ENCODE measurements at regions not wholly inside any gene's neighbourhood (a gene's known extent, or its start where the extent isn't known, plus 50 kb on each side); places are given as distances from the start of the nearest gene placed in this dataset.

DNA sequence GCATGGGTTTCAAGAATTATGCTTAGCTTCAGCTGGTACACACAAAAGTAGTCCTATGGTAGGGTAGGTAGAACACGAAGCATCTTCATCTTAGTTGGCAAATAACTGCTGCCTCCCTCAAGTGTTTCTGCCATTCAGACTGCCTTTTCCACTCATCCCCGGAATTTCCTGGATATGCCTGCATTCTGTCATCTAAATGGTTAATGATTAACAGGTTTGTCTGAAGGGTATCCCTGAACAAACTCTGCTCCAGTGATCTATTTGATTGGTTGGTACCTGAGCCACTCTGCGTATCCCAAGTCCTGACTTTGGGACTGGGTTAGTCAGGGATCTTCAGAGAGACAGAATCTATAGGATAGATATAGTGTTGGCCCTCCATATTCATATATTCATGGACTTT lies 272.3 kb upstream of the RAG2 start:
- DNase-seq (ENCODE audit: insufficient read length, low spot score, missing footprints), result no peak

DNA sequence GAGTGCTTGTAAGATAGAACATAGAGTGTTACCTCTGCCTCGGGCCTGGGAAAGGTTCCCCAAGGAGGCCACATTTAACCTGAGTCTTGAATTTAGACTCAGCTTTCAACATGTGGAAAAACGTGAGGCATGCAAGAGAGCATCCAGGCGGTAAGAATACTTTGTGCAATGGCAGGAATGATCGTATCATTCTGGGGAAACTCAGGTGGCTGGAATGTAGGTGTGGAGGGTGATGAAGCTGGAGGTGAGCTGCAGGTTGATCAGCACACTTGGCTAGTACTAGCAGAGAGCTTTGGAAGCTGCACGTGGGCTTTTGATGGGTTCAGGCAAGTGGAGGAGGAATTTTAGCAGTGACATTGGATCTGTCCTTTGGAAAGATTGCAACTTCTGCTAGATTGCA lies 270.3 kb upstream of the RAG2 start:
- DNase-seq (ENCODE audit: insufficient read length, low spot score, missing footprints), result no peak
- no peaks in the 10 kb centered on the region for H3K36me3 ChIP-seq (ENCODE audit: insufficient read depth, low read length)
- H3K9me3 ChIP-seq (ENCODE audit: low read depth, low read length), result no peaks in the 10 kb centered on the region
- H3K4me1 ChIP-seq (ENCODE audit: insufficient read depth, low read length), result no peaks in the 10 kb centered on the region
- H3K27me3 ChIP-seq (ENCODE audit: insufficient read depth, low read length), result no peaks in the 10 kb centered on the region
- H3K4me2 ChIP-seq (ENCODE audit: insufficient read depth, low read length), result no peak overlapping the region
- no peaks in the 10 kb centered on the region for H3K79me2 ChIP-seq (ENCODE audit: insufficient read depth, low read length)
- no peaks in the 10 kb centered on the region for H4K20me1 ChIP-seq (ENCODE audit: insufficient read depth, low read length)
- no peak overlapping the region for H2AFZ ChIP-seq (ENCODE audit: low read length)
- no peak overlapping the region for H3K27ac ChIP-seq (ENCODE audit: low read depth, low read length)
- TF ChIP-seq, protein P1, sequence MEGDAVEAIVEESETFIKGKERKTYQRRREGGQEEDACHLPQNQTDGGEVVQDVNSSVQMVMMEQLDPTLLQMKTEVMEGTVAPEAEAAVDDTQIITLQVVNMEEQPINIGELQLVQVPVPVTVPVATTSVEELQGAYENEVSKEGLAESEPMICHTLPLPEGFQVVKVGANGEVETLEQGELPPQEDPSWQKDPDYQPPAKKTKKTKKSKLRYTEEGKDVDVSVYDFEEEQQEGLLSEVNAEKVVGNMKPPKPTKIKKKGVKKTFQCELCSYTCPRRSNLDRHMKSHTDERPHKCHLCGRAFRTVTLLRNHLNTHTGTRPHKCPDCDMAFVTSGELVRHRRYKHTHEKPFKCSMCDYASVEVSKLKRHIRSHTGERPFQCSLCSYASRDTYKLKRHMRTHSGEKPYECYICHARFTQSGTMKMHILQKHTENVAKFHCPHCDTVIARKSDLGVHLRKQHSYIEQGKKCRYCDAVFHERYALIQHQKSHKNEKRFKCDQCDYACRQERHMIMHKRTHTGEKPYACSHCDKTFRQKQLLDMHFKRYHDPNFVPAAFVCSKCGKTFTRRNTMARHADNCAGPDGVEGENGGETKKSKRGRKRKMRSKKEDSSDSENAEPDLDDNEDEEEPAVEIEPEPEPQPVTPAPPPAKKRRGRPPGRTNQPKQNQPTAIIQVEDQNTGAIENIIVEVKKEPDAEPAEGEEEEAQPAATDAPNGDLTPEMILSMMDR (IDR thresholded peaks at IDR 0.05; ENCODE audit: extremely low read depth, low read depth, low read length), result no peak
- no peak overlapping the region for H3K4me3 ChIP-seq (ENCODE audit: insufficient read depth, low read length)

More for the DNA sequence above, 272.3 kb upstream of the RAG2 start:
- Histone ChIP-seq H4K20me1 (ENCODE audit: insufficient read depth, low read length) (no peaks in the 10 kb centered on the region), H3K79me2 (ENCODE audit: insufficient read depth, low read length) (no peaks in the 10 kb centered on the region), H3K27ac (ENCODE audit: low read depth, low read length) (no peak overlapping the region), H2AFZ (ENCODE audit: low read length) (no peak overlapping the region), H3K4me2 (ENCODE audit: insufficient read depth, low read length) (no peak overlapping the region), H3K4me3 (ENCODE audit: insufficient read depth, low read length) (no peak overlapping the region), H3K27me3 (ENCODE audit: insufficient read depth, low read length) (no peaks in the 10 kb centered on the region), H3K36me3 (ENCODE audit: insufficient read depth, low read length) (no peaks in the 10 kb centered on the region), H3K9me3 (ENCODE audit: low read depth, low read length) (no peaks in the 10 kb centered on the region), H3K4me1 (ENCODE audit: insufficient read depth, low read length) (no peaks in the 10 kb centered on the region)
- TF ChIP-seq, protein P1 (IDR thresholded peaks at IDR 0.05; ENCODE audit: extremely low read depth, low read depth, low read length), result no peak

DNA sequence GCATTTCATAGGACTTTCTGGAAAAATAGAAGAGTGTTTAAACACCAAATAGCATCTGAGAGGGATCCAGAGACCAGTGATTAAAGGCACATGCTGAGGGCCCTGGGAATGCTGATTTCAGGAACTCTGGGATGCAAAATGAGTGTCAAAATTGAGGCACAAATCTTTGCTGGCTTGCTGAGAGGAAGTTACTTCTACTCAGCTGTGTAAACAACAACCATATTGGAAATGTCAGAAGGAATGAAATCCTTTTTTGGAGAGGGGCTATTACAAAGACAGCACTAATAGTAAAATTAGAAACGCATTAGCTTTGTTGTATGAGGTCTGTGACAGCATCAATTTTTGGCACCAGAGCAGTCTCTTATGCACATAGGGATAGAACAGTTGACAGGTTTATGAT lies 267.8 kb upstream of the RAG2 start:
- Histone ChIP-seq H3K27ac (ENCODE audit: low read depth, low read length) (no peak overlapping the region), H3K27me3 (ENCODE audit: insufficient read depth, low read length) (no peaks in the 10 kb centered on the region), H3K4me2 (ENCODE audit: insufficient read depth, low read length) (no peak overlapping the region), H3K36me3 (ENCODE audit: insufficient read depth, low read length) (no peaks in the 10 kb centered on the region), H3K4me3 (ENCODE audit: insufficient read depth, low read length) (no peak overlapping the region), H3K9me3 (ENCODE audit: low read depth, low read length) (no peaks in the 10 kb centered on the region), H2AFZ (ENCODE audit: low read length) (no peak overlapping the region), H3K79me2 (ENCODE audit: insufficient read depth, low read length) (no peaks in the 10 kb centered on the region), H4K20me1 (ENCODE audit: insufficient read depth, low read length) (no peaks in the 10 kb centered on the region), H3K4me1 (ENCODE audit: insufficient read depth, low read length) (no peaks in the 10 kb centered on the region)
- no peak for DNase-seq (ENCODE audit: insufficient read length, low spot score, missing footprints)
- TF ChIP-seq, protein P1 (IDR thresholded peaks at IDR 0.05; ENCODE audit: extremely low read depth, low read depth, low read length), result no peak

DNA sequence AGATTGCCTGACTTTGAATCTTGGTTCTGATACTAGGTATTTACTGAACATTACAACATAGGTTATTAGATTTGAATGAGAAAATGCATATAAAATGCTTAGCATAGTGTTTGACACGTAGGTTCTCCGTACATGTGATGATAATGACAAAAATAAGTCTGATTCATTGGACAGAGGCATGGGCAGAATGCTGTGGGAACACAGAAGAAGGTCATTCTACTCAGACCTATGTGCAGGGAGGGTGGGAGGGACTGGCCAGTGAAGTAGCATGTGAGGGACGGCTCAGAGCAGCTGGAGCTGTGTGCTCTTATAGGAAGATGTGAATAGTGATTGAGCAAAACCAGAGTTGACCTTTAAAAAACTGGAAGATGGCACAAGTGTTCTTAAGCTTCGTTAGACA lies 256.8 kb upstream of the RAG2 start:
- TF ChIP-seq, protein P1 (IDR thresholded peaks at IDR 0.05; ENCODE audit: extremely low read depth, low read depth, low read length), result no peak
- H3K4me2 ChIP-seq (ENCODE audit: insufficient read depth, low read length), result no peak overlapping the region
- no peaks in the 10 kb centered on the region for H4K20me1 ChIP-seq (ENCODE audit: insufficient read depth, low read length)
- H3K27ac ChIP-seq (ENCODE audit: low read depth, low read length), result no peak overlapping the region
- H3K79me2 ChIP-seq (ENCODE audit: insufficient read depth, low read length), result no peaks in the 10 kb centered on the region
- no peak for DNase-seq (ENCODE audit: insufficient read length, low spot score, missing footprints)
- no peaks in the 10 kb centered on the region for H3K9me3 ChIP-seq (ENCODE audit: low read depth, low read length)
- no peak overlapping the region for H2AFZ ChIP-seq (ENCODE audit: low read length)
- H3K27me3 ChIP-seq (ENCODE audit: insufficient read depth, low read length), result no peaks in the 10 kb centered on the region
- H3K4me3 ChIP-seq (ENCODE audit: insufficient read depth, low read length), result no peak overlapping the region
- no peaks in the 10 kb centered on the region for H3K36me3 ChIP-seq (ENCODE audit: insufficient read depth, low read length)
- H3K4me1 ChIP-seq (ENCODE audit: insufficient read depth, low read length), result no peaks in the 10 kb centered on the region

All from osteoblast (primary cell).